Natural killer cell treated with Interleukin-12 subunit alpha and Interleukin-12 subunit beta and Interleukin-15 and Interleukin-18, amount 100 ng/mL, for 72 hours (primary cell): ENCODE measurements at regions not wholly inside any gene's neighbourhood (a gene's known extent, or its start where the extent isn't known, plus 50 kb on each side); places are given as distances from the start of the nearest gene placed in this dataset.
A peak's percentile ranks its signal among the peaks of the same experiment; 100 is the strongest.
"Not testable (repeated sequence)": the region's sequence is repeated elsewhere in the genome, so short reads cannot be mapped to it uniquely, and the experiment has no call there.

Experiments used
- ATAC-seq, 2 donors: fragments of 150-1000 bp; cut with Tn5 transposase in 1 of 2; sonication (Bioruptor Pico), chemical (Tn5 transposase) in 1 of 2; 2 replicates each; pipeline ENCODE4 v1.10.0; 2021
- DNase-seq: peaks from one replicate; pipeline ENCODE4 v3.0.0; 2022; ENCODE audit warnings: low spot score
- H3K27ac Mint-ChIP-seq, 2 donors: 1 replicate in 1 of 2; 2 replicates in 1 of 2; pipeline ENCODE4 v1.8.0; 2022; ENCODE audit warnings: mixed read lengths in 2 of 2, mild to moderate bottlenecking in 1 of 2, moderate library complexity in 1 of 2
- H3K27me3 Mint-ChIP-seq, 2 donors: 1 replicate in 1 of 2; 2 replicates in 1 of 2; pipeline ENCODE4 v1.8.0; 2022; ENCODE audit warnings: mixed read lengths in 2 of 2
- H3K36me3 Mint-ChIP-seq: one replicate; pipeline ENCODE4 v1.8.0; 2022; ENCODE audit warnings: mixed read lengths
- H3K4me1 Mint-ChIP-seq, 2 donors: 1 replicate in 1 of 2; 2 replicates in 1 of 2; pipeline ENCODE4 v1.8.0; 2022; ENCODE audit warnings: low read depth in 2 of 2, mixed read lengths in 2 of 2, mild to moderate bottlenecking in 1 of 2
- H3K4me3 Mint-ChIP-seq: one replicate; pipeline ENCODE4 v1.8.0; 2022; ENCODE audit warnings: mixed read lengths
- H3K9me3 Mint-ChIP-seq: 2 replicates; pipeline ENCODE4 v1.8.0; 2022; ENCODE audit warnings: mixed read lengths

DNA sequence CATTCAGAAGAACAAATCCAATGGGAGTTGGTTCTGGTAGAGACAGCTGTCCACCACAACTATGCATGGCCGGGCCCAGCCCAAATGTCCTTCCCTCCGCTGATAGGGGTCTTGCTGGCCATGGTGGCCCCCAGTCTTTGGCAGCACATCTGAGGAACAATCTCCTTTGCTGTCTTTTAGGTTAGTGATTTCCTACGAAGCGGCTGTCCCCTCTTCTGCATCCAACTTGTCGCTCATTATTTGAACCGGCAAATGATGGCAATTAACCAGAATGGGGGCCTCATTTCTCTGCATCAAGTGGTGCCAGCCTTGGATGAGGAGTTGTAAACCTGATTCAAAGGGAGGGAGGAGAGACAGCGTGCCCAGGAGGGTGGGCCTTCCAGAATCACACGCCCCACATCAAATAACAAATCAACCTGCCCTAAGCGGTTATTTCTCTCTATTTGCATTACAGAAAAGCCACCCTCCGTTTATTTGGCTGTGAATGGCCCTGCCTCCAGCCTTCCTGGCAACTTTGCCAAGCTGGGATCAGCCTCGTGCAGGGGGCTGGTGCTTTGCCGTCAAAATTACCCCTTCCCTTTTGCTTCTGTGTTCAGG is 156.5 kb downstream of the RGS9 start:
- H3K9me3 Mint-ChIP-seq = no peaks in the 10 kb centered on the region
- H3K4me1 Mint-ChIP-seq = peaks cover 5% of the 10 kb centered on the region in 2 donors
- H3K27me3 Mint-ChIP-seq = peaks cover 20 to 23% of the 10 kb centered on the region in 2 donors
- no peak for DNase-seq
- no peak for ATAC-seq
- H3K27ac Mint-ChIP-seq = no peak overlapping the region
- no peaks in the 10 kb centered on the region for H3K36me3 Mint-ChIP-seq
- no peak overlapping the region for H3K4me3 Mint-ChIP-seq

DNA sequence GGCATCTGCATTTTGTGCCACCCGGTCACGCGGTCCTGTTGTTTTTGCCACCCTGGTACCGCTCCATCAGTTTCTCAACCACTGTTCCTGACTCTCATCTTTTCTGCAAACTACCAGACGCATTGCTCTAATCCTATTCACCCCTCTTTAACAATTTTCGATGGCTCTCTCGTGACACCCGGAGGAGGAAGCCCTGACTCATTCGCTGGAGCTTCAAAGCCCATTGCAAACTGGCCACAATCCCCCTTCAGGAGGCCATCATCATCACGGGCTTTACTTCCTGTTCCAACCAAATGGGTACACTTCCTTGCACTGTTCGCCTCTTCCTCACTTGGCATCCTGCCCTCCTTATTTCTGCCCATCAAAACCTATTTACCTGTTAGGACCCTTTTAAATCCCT is 155.3 kb downstream of the RGS9 start:
- no peak for ATAC-seq
- no peak overlapping the region for H3K4me3 Mint-ChIP-seq
- no peak for DNase-seq
- H3K36me3 Mint-ChIP-seq = no peaks in the 10 kb centered on the region
- H3K4me1 Mint-ChIP-seq = peaks cover 5% of the 10 kb centered on the region in 2 donors
- H3K27ac Mint-ChIP-seq = no peak overlapping the region
- H3K9me3 Mint-ChIP-seq = no peaks in the 10 kb centered on the region
- H3K27me3 Mint-ChIP-seq = peaks cover 23 to 31% of the 10 kb centered on the region in 2 donors

- not testable (repeated sequence) for H3K4me3 Mint-ChIP-seq, H3K9me3 Mint-ChIP-seq, ATAC-seq, H3K4me1 Mint-ChIP-seq, H3K36me3 Mint-ChIP-seq, DNase-seq, H3K27ac Mint-ChIP-seq
- H3K27me3 Mint-ChIP-seq = peaks cover 21 to 31% of the 10 kb centered on the region in 2 donors
These were observed 154.1 kb downstream of the RGS9 start for GRCh38 chr17:65291301-65291700.

- H3K4me1 Mint-ChIP-seq = peaks cover 5% of the 10 kb centered on the region in 2 donors
- H3K36me3 Mint-ChIP-seq = no peaks in the 10 kb centered on the region
- H3K27me3 Mint-ChIP-seq = peaks cover 21 to 31% of the 10 kb centered on the region in 2 donors
- no peaks in the 10 kb centered on the region for H3K9me3 Mint-ChIP-seq
- DNase-seq (no peak), ATAC-seq (peak; percentile 40 to 46)
- H3K27ac Mint-ChIP-seq = no peak overlapping the region
- H3K4me3 Mint-ChIP-seq = no peak overlapping the region
These were observed 153.4 kb downstream of the RGS9 start for GRCh38 chr17:65290616-65291015.

- Mint-ChIP-seq H3K4me1 (peaks cover 5% of the 10 kb centered on the region in 2 donors), H3K9me3 (no peaks in the 10 kb centered on the region), H3K36me3 (no peaks in the 10 kb centered on the region), H3K4me3 (no peak overlapping the region), H3K27ac (no peak overlapping the region), H3K27me3 (peaks cover 21 to 31% of the 10 kb centered on the region in 2 donors)
- no peak for DNase-seq
- ATAC-seq = no peak
These were observed 152.9 kb downstream of the RGS9 start for GRCh38 chr17:65290056-65290455.

DNA sequence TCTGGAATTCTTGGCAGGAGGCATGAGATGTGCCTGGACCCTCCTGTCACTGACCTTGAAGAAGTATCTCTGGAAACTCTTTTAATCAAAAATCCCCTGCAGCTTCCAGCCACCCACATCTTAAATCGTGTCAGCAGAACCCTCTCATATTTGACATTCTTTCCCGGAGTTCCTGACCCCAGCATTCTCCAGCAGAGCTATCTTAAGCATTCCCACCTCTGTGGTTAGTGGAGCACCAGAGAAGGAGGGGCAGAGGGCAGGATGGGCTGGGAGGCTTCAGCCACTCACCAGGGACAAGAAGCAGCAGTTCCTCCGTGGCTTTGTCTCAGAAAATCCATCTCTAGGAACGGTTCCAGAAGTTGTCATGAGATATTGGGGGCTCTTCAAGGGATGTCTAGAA is 149.9 kb downstream of the RGS9 start:
- Mint-ChIP-seq H3K27me3 (peaks cover 8 to 19% of the 10 kb centered on the region in 2 donors), H3K36me3 (no peaks in the 10 kb centered on the region), H3K4me1 (no peaks in the 10 kb centered on the region), H3K9me3 (no peaks in the 10 kb centered on the region), H3K27ac (no peak overlapping the region), H3K4me3 (no peak overlapping the region)
- no peak for DNase-seq
- ATAC-seq = no peak

DNA sequence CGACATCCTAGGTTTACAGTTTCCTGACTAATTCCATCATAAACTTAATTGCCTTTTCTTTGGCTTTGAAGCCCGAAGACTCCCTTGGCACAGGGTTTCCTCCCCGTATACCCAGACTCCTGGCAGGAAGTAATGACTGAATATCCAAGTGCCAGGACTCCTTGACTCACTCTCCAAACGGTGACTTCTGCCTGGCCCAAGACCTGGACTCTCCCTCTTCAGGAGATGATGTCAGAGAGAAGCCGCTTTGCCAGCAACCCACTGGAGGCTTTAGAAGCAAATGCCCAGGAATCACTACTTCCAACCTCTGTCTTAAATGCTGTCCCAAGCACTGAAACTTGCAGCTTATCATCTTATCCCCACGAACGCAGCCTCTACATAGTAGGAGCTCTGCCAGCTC is 146.5 kb downstream of the RGS9 start:
- DNase-seq (no peak), ATAC-seq (no peak)
- H3K4me3 Mint-ChIP-seq = no peak overlapping the region
- no peaks in the 10 kb centered on the region for H3K36me3 Mint-ChIP-seq
- no peaks in the 10 kb centered on the region for H3K9me3 Mint-ChIP-seq
- peaks cover 8 to 17% of the 10 kb centered on the region in 2 donors for H3K27me3 Mint-ChIP-seq
- no peak overlapping the region for H3K27ac Mint-ChIP-seq
- no peaks in the 10 kb centered on the region for H3K4me1 Mint-ChIP-seq

DNA sequence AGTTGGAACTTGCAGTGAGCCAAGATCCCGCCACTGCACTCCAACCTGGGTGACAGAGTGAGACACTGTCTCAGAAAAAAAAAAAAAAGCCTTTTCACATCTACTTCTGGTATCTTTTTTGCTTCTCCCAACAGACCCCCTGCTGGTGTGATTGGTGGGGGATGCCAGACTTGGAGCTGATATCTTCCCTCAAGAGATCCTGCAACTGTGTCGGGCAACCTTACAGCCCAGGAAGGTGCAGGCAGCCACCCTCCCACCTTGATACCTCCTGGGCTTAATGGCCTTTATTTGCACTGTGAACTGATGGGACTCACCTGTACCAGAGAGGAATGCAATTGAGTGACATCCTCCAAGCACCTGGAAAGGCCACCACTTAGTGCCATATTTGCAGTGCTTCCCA is 142.3 kb downstream of the RGS9 start:
- peaks cover 20 to 21% of the 10 kb centered on the region in 2 donors for H3K27me3 Mint-ChIP-seq
- DNase-seq (no peak), ATAC-seq (no peak)
- H3K36me3 Mint-ChIP-seq = no peaks in the 10 kb centered on the region
- no peak overlapping the region for H3K4me3 Mint-ChIP-seq
- peaks cover 5 to 8% of the 10 kb centered on the region in 2 donors for H3K4me1 Mint-ChIP-seq
- H3K9me3 Mint-ChIP-seq = no peaks in the 10 kb centered on the region
- H3K27ac Mint-ChIP-seq = no peak overlapping the region

DNA sequence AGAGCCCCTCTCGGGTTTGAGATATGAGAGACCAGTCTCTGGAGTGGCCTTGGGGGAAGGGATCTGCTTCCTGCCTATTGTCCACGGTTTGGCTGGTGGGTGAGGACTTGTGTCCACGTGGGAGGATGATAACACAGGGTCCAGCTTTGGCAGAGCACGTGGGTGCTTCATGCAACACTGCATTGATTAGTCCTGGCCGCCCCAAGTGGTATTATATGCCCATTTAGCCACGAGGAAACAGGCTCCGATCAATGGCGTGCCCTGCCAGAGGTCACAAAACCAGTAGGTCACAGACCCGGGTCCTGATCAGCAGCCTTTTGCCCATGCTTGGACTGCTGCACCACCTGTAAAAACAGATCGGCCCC is 141.6 kb downstream of the RGS9 start:
- Mint-ChIP-seq H3K4me3 (no peak overlapping the region), H3K4me1 (peaks cover 5 to 8% of the 10 kb centered on the region in 2 donors), H3K27me3 (peaks cover 19 to 20% of the 10 kb centered on the region in 2 donors), H3K27ac (no peak overlapping the region), H3K36me3 (no peaks in the 10 kb centered on the region), H3K9me3 (no peaks in the 10 kb centered on the region)
- no peak for DNase-seq
- no peak for ATAC-seq

GRCh38 chr17:65278050-65278819 is 141.1 kb downstream of the RGS9 start:
- Mint-ChIP-seq H3K27ac (no peak overlapping the region), H3K4me3 (no peak overlapping the region), H3K4me1 (peaks cover 5 to 8% of the 10 kb centered on the region in 2 donors), H3K27me3 (peaks cover 19 to 20% of the 10 kb centered on the region in 2 donors), H3K36me3 (no peaks in the 10 kb centered on the region), H3K9me3 (no peaks in the 10 kb centered on the region)
- ATAC-seq = peak in 1 of 2 donors; percentile 20
- DNase-seq = no peak

GRCh38 chr17:65277576-65277975 is 140.4 kb downstream of the RGS9 start:
- Mint-ChIP-seq H3K36me3 (no peaks in the 10 kb centered on the region), H3K27me3 (peaks cover 14 to 20% of the 10 kb centered on the region in 2 donors), H3K27ac (no peak overlapping the region), H3K4me3 (no peak overlapping the region), H3K4me1 (peaks cover 5 to 8% of the 10 kb centered on the region in 2 donors), H3K9me3 (no peaks in the 10 kb centered on the region)
- ATAC-seq (no peak), DNase-seq (no peak)
